ENCODE measurements at regions not wholly inside any gene's neighbourhood (a gene's known extent, or its start where the extent isn't known, plus 50 kb on each side); places are given as distances from the start of the nearest gene placed in this dataset.

- Histone ChIP-seq H3K4me3 (ENCODE audit: low read depth, low read length, poor library complexity, severe bottlenecking) (no peak overlapping the region), H3K36me3 (ENCODE audit: insufficient read depth, low read length, poor library complexity, severe bottlenecking) (no peaks in the 10 kb centered on the region), H3K4me1 (ENCODE audit: insufficient read depth, low read length, poor library complexity, severe bottlenecking) (no peaks in the 10 kb centered on the region), H3K27me3 (replicated peaks; ENCODE audit: insufficient read depth, low read depth, low read length, poor library complexity) (no peaks in the 10 kb centered on the region), H3K27ac (ENCODE audit: low read depth, low read length, poor library complexity, severe bottlenecking) (no peak overlapping the region), H3K9me3 (ENCODE audit: low read depth, low read length, poor library complexity, severe bottlenecking) (no peaks in the 10 kb centered on the region)
- intact Hi-C loops (cut with micrococcal nuclease; ENCODE audit: unreplicated experiment): no loop called here
- no TSS peak for BruUV-seq (replicated peaks)
- no peak for DNase-seq (ENCODE audit: low spot score)
- ChIA-PET CTCF (no interaction called here), POLR2A (ENCODE audit: low non-redundant PET) (no interaction called here)
- TF ChIP-seq CTCF (conservative IDR thresholded peaks at IDR 0.05; ENCODE audit: low read depth, low read length) (no peak), EZH2 (IDR thresholded peaks at IDR 0.05; ENCODE audit: borderline replicate concordance, low read depth, low read length, poor library complexity, severe bottlenecking) (no peak)
Measured at GRCh38 chr5:103953601-103954382, 391.2 kb upstream of the NUDT12 start.

DNA sequence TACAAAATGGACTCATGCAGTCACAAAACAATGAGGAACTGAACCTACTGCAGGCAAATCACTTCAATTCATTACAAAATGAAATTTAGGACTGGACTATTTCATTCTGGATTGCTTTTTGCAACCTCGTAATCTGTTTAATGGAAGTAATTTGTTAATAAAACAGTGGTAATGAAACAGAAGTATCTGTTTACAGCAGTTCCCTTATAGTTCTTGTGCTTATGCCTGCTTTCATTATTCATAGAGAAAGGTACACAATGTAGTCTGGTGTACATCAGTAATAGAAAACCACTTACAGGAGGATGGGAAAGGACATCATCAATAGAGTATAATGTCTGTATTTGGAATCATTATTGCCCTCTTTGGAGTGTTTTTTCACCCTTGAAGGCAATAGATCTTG lies 389.2 kb upstream of the NUDT12 start:
- Histone ChIP-seq H3K9me3 (ENCODE audit: low read depth, low read length, poor library complexity, severe bottlenecking) (no peaks in the 10 kb centered on the region), H3K36me3 (ENCODE audit: insufficient read depth, low read length, poor library complexity, severe bottlenecking) (no peaks in the 10 kb centered on the region), H3K27me3 (replicated peaks; ENCODE audit: insufficient read depth, low read depth, low read length, poor library complexity) (no peaks in the 10 kb centered on the region), H3K27ac (ENCODE audit: low read depth, low read length, poor library complexity, severe bottlenecking) (no peak overlapping the region), H3K4me3 (ENCODE audit: low read depth, low read length, poor library complexity, severe bottlenecking) (no peak overlapping the region), H3K4me1 (ENCODE audit: insufficient read depth, low read length, poor library complexity, severe bottlenecking) (no peaks in the 10 kb centered on the region)
- TF ChIP-seq EZH2 (IDR thresholded peaks at IDR 0.05; ENCODE audit: borderline replicate concordance, low read depth, low read length, poor library complexity, severe bottlenecking): no peak
- no peak for TF ChIP-seq CTCF (conservative IDR thresholded peaks at IDR 0.05; ENCODE audit: low read depth, low read length)
- no peak for DNase-seq (ENCODE audit: low spot score)
- ChIA-PET CTCF (no interaction called here), POLR2A (ENCODE audit: low non-redundant PET) (no interaction called here)
- intact Hi-C loops (cut with micrococcal nuclease; ENCODE audit: unreplicated experiment): no loop called here
- BruUV-seq (replicated peaks): no TSS peak

GRCh38 chr5:103943230-103943629 lies 380.6 kb upstream of the NUDT12 start:
- H3K27me3 ChIP-seq (replicated peaks; ENCODE audit: insufficient read depth, low read depth, low read length, poor library complexity): no peaks in the 10 kb centered on the region
- BruUV-seq (replicated peaks): no TSS peak
- TF ChIP-seq EZH2 (IDR thresholded peaks at IDR 0.05; ENCODE audit: borderline replicate concordance, low read depth, low read length, poor library complexity, severe bottlenecking) (no peak), CTCF (conservative IDR thresholded peaks at IDR 0.05; ENCODE audit: low read depth, low read length) (no peak)
- ChIA-PET CTCF (interaction anchor here (1.1 kb wide), 1 partner anchor 135 kb away, joined by 3 read pairs; no protein-coding TSS in a partner anchor), POLR2A (ENCODE audit: low non-redundant PET) (no interaction called here)
- no peak for DNase-seq (ENCODE audit: low spot score)
- H3K9me3 ChIP-seq (ENCODE audit: low read depth, low read length, poor library complexity, severe bottlenecking): no peaks in the 10 kb centered on the region
- no peak overlapping the region for H3K4me3 ChIP-seq (ENCODE audit: low read depth, low read length, poor library complexity, severe bottlenecking)
- H3K27ac ChIP-seq (ENCODE audit: low read depth, low read length, poor library complexity, severe bottlenecking): no peak overlapping the region
- H3K36me3 ChIP-seq (ENCODE audit: insufficient read depth, low read length, poor library complexity, severe bottlenecking): no peaks in the 10 kb centered on the region
- H3K4me1 ChIP-seq (ENCODE audit: insufficient read depth, low read length, poor library complexity, severe bottlenecking): no peaks in the 10 kb centered on the region
- intact Hi-C loops (cut with micrococcal nuclease; ENCODE audit: unreplicated experiment): loop anchor here (10.0 kb wide), 1 partner anchor 232 kb away; no protein-coding TSS in a partner anchor

All from A673 (cell line).